ENCODE measurements at regions not wholly inside any gene's neighbourhood (a gene's known extent, or its start where the extent isn't known, plus 50 kb on each side); places are given as distances from the start of the nearest gene placed in this dataset.

DNA sequence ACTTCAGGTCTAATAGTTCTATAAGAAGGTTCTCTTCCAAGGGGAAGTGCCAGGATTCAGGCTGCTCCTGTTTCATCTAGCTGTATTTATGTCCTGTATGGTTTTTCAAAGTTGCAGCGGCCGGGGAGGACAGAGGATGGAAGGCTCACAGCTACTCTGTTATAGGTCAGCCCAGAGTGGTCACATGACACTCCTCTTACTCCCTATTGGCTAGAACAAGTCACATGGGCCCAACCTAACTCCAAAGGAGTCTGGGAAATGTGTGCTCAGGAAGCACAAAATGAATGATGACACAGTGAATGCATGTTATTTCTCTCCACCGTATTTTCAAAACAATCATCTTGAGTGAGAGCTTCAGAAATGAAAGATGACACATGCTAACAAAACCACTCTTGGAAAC is 645.1 kb upstream of the RBFOX1 start:
- no peak for DNase-seq (ENCODE audit: low read depth, low spot score)
- no peaks in the 10 kb centered on the region for H3K27me3 ChIP-seq (ENCODE audit: insufficient read depth, insufficient read length)
- no peak overlapping the region for H3K4me3 ChIP-seq (ENCODE audit: insufficient read length, low read depth)
- peaks cover 10% of the 10 kb centered on the region for H3K9me3 ChIP-seq (ENCODE audit: insufficient read depth, low read length)
- no peak overlapping the region for H3K9ac ChIP-seq (ENCODE audit: insufficient read length, low read depth)
- H3K36me3 ChIP-seq (ENCODE audit: insufficient read depth, insufficient read length, low read length) = no peaks in the 10 kb centered on the region
- TF ChIP-seq ZNF274 (IDR thresholded peaks at IDR 0.05; ENCODE audit: low read depth, low read length) = no peak
- TF ChIP-seq SUZ12 (IDR thresholded peaks at IDR 0.05; ENCODE audit: extremely low read depth, insufficient read depth, insufficient read length) = no peak
- H3K4me1 ChIP-seq (ENCODE audit: insufficient read depth, insufficient read length) = no peaks in the 10 kb centered on the region

DNA sequence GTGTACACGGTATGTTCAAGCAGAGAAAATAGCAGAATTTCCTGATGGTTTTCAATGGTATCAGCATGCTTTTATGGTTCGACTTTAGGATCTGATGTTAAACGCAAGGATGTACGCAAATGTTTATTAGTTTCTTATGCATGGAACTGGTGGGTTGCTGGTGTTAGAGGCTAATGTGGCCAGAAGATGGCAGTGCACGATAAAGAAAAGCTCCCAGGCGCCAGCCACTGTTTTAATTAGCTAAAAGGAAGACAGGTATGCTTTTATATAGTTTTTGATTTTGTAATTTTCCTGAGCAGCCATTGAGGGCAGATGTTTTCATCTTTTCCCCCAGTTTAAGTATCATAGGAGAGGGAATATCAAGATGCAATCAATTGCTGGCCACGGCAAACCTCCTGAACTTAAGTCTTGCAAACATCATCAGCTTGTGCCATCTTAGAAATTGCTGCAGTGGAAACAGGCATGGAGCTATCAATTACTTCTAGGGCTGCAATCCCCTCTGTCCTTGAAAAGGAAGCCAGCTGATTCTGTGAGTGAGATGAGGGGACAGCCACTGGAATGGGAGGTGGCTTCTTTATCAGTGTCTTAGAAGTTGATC is 648.5 kb upstream of the RBFOX1 start:
- peak; percentile 27 for DNase-seq (ENCODE audit: low read depth, low spot score)
- no peaks in the 10 kb centered on the region for H3K27me3 ChIP-seq (ENCODE audit: insufficient read depth, insufficient read length)

DNA sequence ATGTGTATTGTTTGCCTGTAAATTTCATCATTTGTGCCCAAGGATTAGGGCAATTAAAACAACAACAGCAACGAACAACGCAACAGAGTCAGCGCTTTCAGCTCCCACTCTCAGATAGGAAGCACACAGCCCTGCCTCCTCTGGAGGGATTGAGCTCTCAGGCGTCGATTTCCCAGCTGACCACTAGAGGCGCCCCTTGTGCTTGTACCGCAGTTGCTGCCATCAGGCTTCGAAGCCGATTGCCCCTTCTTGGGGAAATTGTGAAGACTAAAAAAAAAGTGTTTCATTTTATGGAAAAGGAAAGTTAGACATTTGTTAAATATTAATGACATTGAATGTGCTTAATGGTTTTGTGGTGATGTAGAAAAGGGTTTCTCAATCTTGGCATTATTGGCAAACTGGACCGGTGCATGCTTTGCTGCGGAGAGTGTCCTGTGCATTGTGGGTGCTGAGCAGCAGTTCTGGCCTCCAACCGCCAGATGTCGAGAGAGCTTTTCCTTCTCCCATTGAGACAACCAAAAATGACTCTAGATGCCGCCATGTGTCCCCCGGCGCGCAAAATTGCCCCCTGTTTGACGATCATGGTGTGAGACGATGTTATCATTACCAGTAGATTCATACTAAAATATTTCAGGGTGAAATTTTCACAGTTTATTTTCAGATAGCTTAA is 650.4 kb upstream of the RBFOX1 start:
- Histone ChIP-seq H3K4me1 (ENCODE audit: insufficient read depth, insufficient read length) (no peaks in the 10 kb centered on the region), H3K9me3 (ENCODE audit: insufficient read depth, low read length) (peaks cover 4% of the 10 kb centered on the region), H3K9ac (ENCODE audit: insufficient read length, low read depth) (no peak overlapping the region), H3K36me3 (ENCODE audit: insufficient read depth, insufficient read length, low read length) (no peaks in the 10 kb centered on the region), H3K27me3 (ENCODE audit: insufficient read depth, insufficient read length) (no peaks in the 10 kb centered on the region), H3K4me3 (ENCODE audit: insufficient read length, low read depth) (no peak overlapping the region)
- TF ChIP-seq YY1 (IDR thresholded peaks at IDR 0.05; ENCODE audit: insufficient read depth, insufficient read length) (no peak), ZNF274 (IDR thresholded peaks at IDR 0.05; ENCODE audit: low read depth, low read length) (no peak), SUZ12 (IDR thresholded peaks at IDR 0.05; ENCODE audit: extremely low read depth, insufficient read depth, insufficient read length) (no peak)
- peak; percentile 51 for DNase-seq (ENCODE audit: low read depth, low spot score)

More for the DNA sequence above, 648.5 kb upstream of the RBFOX1 start:
- TF ChIP-seq YY1 (IDR thresholded peaks at IDR 0.05; ENCODE audit: insufficient read depth, insufficient read length) (no peak), ZNF274 (IDR thresholded peaks at IDR 0.05; ENCODE audit: low read depth, low read length) (no peak), SUZ12 (IDR thresholded peaks at IDR 0.05; ENCODE audit: extremely low read depth, insufficient read depth, insufficient read length) (no peak)
- Histone ChIP-seq H3K4me3 (ENCODE audit: insufficient read length, low read depth) (no peak overlapping the region), H3K36me3 (ENCODE audit: insufficient read depth, insufficient read length, low read length) (no peaks in the 10 kb centered on the region), H3K9me3 (ENCODE audit: insufficient read depth, low read length) (peaks cover 10% of the 10 kb centered on the region), H3K4me1 (ENCODE audit: insufficient read depth, insufficient read length) (no peaks in the 10 kb centered on the region), H3K9ac (ENCODE audit: insufficient read length, low read depth) (no peak overlapping the region)

DNA sequence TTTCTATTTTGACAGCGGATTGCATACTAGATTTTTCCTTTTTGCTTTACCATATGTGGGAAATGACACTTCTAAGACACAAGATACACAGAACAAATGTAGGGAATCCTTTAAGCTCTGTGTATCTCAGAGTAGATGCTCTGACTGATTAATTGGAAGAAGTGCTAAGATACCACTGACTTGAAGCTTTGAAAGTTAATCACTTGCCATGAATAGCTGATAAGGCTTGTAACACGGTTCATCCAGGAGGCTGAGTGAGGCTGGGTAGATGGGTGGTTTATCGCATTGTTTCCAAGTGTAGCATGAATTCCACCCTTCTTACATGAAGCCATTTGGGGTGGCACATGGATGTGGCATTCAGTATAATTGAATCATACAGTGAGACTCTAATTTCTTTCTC is 654.1 kb upstream of the RBFOX1 start:
- H3K4me1 ChIP-seq (ENCODE audit: insufficient read depth, insufficient read length) = no peaks in the 10 kb centered on the region
- no peak for TF ChIP-seq SUZ12 (IDR thresholded peaks at IDR 0.05; ENCODE audit: extremely low read depth, insufficient read depth, insufficient read length)
- TF ChIP-seq YY1 (IDR thresholded peaks at IDR 0.05; ENCODE audit: insufficient read depth, insufficient read length) = no peak
- no peak for TF ChIP-seq ZNF274 (IDR thresholded peaks at IDR 0.05; ENCODE audit: low read depth, low read length)
- no peak for DNase-seq (ENCODE audit: low read depth, low spot score)
- no peaks in the 10 kb centered on the region for H3K27me3 ChIP-seq (ENCODE audit: insufficient read depth, insufficient read length)
- no peaks in the 10 kb centered on the region for H3K36me3 ChIP-seq (ENCODE audit: insufficient read depth, insufficient read length, low read length)
- no peaks in the 10 kb centered on the region for H3K9me3 ChIP-seq (ENCODE audit: insufficient read depth, low read length)
- H3K9ac ChIP-seq (ENCODE audit: insufficient read length, low read depth) = no peak overlapping the region
- no peak overlapping the region for H3K4me3 ChIP-seq (ENCODE audit: insufficient read length, low read depth)

DNA sequence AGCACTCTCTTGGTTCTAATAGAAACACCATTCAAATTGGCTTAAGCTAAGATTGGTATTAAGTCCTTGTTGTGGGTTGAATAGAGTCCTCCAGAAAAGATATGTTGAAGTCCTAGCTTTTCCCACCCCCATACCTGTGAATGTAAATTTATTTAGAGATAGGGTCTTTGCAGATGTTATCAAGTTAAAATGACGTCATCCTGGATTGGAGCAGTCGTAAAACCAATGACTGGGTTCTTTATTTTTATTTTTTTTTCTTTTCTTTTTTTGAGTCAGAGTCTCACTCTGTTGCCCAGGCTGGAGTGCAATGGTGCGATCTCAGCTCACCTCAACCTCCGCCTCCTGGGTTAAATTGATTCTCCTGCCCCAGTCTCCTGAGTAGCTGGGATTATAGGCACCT is 658.6 kb upstream of the RBFOX1 start:
- H3K9ac ChIP-seq (ENCODE audit: insufficient read length, low read depth) = no peak overlapping the region
- no peaks in the 10 kb centered on the region for H3K9me3 ChIP-seq (ENCODE audit: insufficient read depth, low read length)
- no peaks in the 10 kb centered on the region for H3K36me3 ChIP-seq (ENCODE audit: insufficient read depth, insufficient read length, low read length)
- H3K4me3 ChIP-seq (ENCODE audit: insufficient read length, low read depth) = no peak overlapping the region
- H3K4me1 ChIP-seq (ENCODE audit: insufficient read depth, insufficient read length) = no peaks in the 10 kb centered on the region
- no peak for DNase-seq (ENCODE audit: low read depth, low spot score)
- no peaks in the 10 kb centered on the region for H3K27me3 ChIP-seq (ENCODE audit: insufficient read depth, insufficient read length)
- TF ChIP-seq ZNF274 (IDR thresholded peaks at IDR 0.05; ENCODE audit: low read depth, low read length) = no peak
- no peak for TF ChIP-seq SUZ12 (IDR thresholded peaks at IDR 0.05; ENCODE audit: extremely low read depth, insufficient read depth, insufficient read length)
- no peak for TF ChIP-seq YY1 (IDR thresholded peaks at IDR 0.05; ENCODE audit: insufficient read depth, insufficient read length)

DNA sequence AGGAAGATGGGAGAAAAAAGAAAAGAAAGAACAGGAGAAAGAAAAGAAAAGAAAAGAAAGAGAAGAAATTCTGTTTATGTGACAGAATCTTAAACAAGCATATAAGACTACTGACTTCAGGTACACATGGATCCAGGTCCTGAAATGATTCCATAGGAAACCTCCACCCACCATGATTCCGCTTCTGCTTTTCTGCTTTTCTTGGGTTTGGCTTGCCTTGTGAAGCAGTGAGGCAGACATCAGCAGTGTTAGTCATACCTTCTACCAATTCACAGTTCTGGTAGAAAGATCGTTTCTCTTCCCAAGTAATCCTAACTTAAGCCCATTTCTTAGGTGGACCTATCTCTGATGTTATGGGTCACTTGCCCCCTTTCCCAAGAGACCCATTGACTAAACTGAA is 660.1 kb upstream of the RBFOX1 start:
- TF ChIP-seq ZNF274 (IDR thresholded peaks at IDR 0.05; ENCODE audit: low read depth, low read length) (no peak), YY1 (IDR thresholded peaks at IDR 0.05; ENCODE audit: insufficient read depth, insufficient read length) (no peak), SUZ12 (IDR thresholded peaks at IDR 0.05; ENCODE audit: extremely low read depth, insufficient read depth, insufficient read length) (no peak)
- Histone ChIP-seq H3K9me3 (ENCODE audit: insufficient read depth, low read length) (no peaks in the 10 kb centered on the region), H3K36me3 (ENCODE audit: insufficient read depth, insufficient read length, low read length) (no peaks in the 10 kb centered on the region), H3K4me1 (ENCODE audit: insufficient read depth, insufficient read length) (no peaks in the 10 kb centered on the region), H3K4me3 (ENCODE audit: insufficient read length, low read depth) (no peak overlapping the region), H3K27me3 (ENCODE audit: insufficient read depth, insufficient read length) (no peaks in the 10 kb centered on the region), H3K9ac (ENCODE audit: insufficient read length, low read depth) (no peak overlapping the region)
- no peak for DNase-seq (ENCODE audit: low read depth, low spot score)

DNA sequence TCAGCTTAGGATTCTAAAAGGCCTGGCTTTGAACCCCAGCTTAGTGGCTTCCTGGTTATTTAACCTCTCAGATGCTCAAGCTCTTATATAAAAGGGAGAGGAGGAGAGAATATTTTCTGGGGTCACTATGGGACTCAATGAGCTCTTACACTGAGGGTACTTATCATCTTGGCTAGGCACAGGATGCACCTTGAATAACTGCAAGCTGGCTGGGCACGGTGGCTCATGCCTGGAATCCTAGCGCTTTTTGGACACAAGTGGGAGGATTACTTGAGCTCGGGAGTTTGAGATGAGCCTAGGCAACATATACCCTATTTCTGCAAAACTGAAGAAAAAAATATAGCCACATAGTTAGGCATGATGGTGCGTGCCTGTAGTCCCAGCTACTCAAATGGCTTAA is 665.3 kb upstream of the RBFOX1 start:
- Histone ChIP-seq H3K9ac (ENCODE audit: insufficient read length, low read depth) (no peak overlapping the region), H3K4me1 (ENCODE audit: insufficient read depth, insufficient read length) (no peaks in the 10 kb centered on the region), H3K27me3 (ENCODE audit: insufficient read depth, insufficient read length) (no peaks in the 10 kb centered on the region), H3K9me3 (ENCODE audit: insufficient read depth, low read length) (no peaks in the 10 kb centered on the region), H3K36me3 (ENCODE audit: insufficient read depth, insufficient read length, low read length) (no peaks in the 10 kb centered on the region), H3K4me3 (ENCODE audit: insufficient read length, low read depth) (no peak overlapping the region)
- no peak for DNase-seq (ENCODE audit: low read depth, low spot score)
- TF ChIP-seq ZNF274 (IDR thresholded peaks at IDR 0.05; ENCODE audit: low read depth, low read length) = no peak
- TF ChIP-seq YY1 (IDR thresholded peaks at IDR 0.05; ENCODE audit: insufficient read depth, insufficient read length) = no peak
- TF ChIP-seq SUZ12 (IDR thresholded peaks at IDR 0.05; ENCODE audit: extremely low read depth, insufficient read depth, insufficient read length) = no peak
